ENCODE measurements at regions not wholly inside any gene's neighbourhood (a gene's known extent, or its start where the extent isn't known, plus 50 kb on each side); places are given as distances from the start of the nearest gene placed in this dataset.
"Not testable (repeated sequence)": the region's sequence is repeated elsewhere in the genome, so short reads cannot be mapped to it uniquely, and the experiment has no call there.

- ATAC-seq (no peak), DNase-seq (no peak)
- intact Hi-C loops (cut with DNase I): loop anchor here (5.0 to 10.0 kb wide), 3 partner anchors 264 to 874 kb away; no protein-coding TSS in a partner anchor
Observed at GRCh38 chr17:65293584-65294180, 156.5 kb downstream of the RGS9 start.

- ATAC-seq (no peak), DNase-seq (no peak)
- intact Hi-C loops (cut with DNase I): loop anchor here (5.0 to 10.0 kb wide), 3 partner anchors 265 to 875 kb away; no protein-coding TSS in a partner anchor
Observed at GRCh38 chr17:65292430-65292829, 155.3 kb downstream of the RGS9 start.

- intact Hi-C loops (cut with DNase I): loop anchor here (5.0 to 10.0 kb wide), 3 partner anchors 266 to 876 kb away; no protein-coding TSS in a partner anchor
- not testable (repeated sequence) for DNase-seq, ATAC-seq
Observed at GRCh38 chr17:65291301-65291700, 154.1 kb downstream of the RGS9 start.

- ATAC-seq (peak in 1 of 2 donors; percentile 48), DNase-seq (peak; percentile 56)
- intact Hi-C loops (cut with DNase I): loop anchor here (5.0 to 10.0 kb wide), 3 partner anchors 267 to 877 kb away; no protein-coding TSS in a partner anchor
Observed at GRCh38 chr17:65290616-65291015, 153.4 kb downstream of the RGS9 start.

GRCh38 chr17:65290056-65290455 is 152.9 kb downstream of the RGS9 start:
- intact Hi-C loops (cut with DNase I): loop anchor here (5.0 to 10.0 kb wide), 3 partner anchors 267 to 877 kb away; no protein-coding TSS in a partner anchor
- no peak for DNase-seq
- ATAC-seq: no peak

- DNase-seq (no peak), ATAC-seq (no peak)
Observed at GRCh38 chr17:65287040-65287439, 149.9 kb downstream of the RGS9 start.

GRCh38 chr17:65283704-65284103 is 146.5 kb downstream of the RGS9 start:
- DNase-seq: no peak
- intact Hi-C loops (cut with DNase I): no loop called here
- ATAC-seq: peak in 1 of 2 donors; percentile 24

More at GRCh38 chr17:65287040-65287439, 149.9 kb downstream of the RGS9 start:
- intact Hi-C loops (cut with DNase I): no loop called here

GRCh38 chr17:65279456-65279855 is 142.3 kb downstream of the RGS9 start:
- DNase-seq (no peak), ATAC-seq (no peak)
- intact Hi-C loops (cut with DNase I): no loop called here

GRCh38 chr17:65278820-65279184 is 141.6 kb downstream of the RGS9 start:
- intact Hi-C loops (cut with DNase I): no loop called here
- DNase-seq (no peak), ATAC-seq (no peak)

DNA sequence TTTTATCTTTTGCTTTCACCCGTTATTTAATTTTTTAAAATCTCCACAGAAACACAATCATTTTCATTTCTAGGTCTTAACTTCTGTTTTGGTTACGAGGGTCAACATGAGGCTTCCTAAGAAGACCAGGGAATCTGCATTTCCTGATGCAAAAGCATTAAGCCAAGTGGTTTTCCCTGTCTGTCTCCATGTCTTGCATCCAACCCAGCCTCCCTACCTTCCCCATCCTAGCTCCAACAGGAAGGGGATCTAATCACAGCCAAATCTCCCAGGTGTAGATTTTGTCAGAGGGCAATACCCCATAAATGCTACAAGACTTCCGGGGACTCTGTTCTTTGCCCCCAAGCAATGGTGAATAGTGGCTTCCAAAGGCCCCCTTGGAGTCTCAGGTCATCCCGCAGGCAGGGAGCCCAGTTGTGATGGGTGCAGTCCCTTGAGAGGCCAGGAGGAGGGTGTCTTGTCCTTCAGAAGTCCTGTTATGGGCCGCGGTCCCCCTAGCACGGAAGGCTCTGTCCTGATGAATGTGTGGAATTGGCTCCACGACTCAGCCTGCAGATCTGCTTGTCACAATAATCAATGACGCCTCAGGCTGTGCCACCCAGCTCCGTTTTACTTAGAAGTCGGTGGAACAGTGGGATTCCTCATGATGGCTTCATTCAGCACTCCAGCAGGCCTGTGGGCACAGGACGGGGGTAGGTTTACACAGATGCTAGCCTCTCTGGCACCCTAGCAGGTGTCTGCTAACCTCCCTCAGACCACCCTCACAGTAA is 141.1 kb downstream of the RGS9 start:
- ATAC-seq (peak; percentile 83 to 84), DNase-seq (peak; percentile 40)
- intact Hi-C loops (cut with DNase I): no loop called here

DNA sequence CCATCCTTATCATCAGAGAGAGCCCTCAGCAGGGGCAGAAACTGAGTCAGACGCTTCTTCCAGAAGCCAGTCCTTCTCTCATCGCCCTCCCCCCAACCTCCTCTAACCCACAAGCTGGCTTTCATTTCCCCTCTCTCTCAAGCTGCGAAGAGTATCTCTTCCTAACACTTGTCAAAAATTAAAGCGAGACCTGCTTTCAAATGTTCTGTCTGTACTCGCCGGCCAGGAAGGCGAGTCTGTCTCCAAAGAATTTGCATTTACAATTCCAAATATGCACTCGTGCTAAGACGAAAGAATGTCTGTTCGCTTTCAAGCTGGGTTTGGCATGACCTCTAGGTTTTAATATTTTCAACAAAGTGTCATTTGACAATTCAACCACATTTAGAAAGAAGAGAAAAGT is 140.4 kb downstream of the RGS9 start:
- intact Hi-C loops (cut with DNase I): no loop called here
- DNase-seq: no peak
- ATAC-seq: no peak
